Skin epidermis (tissue), 12 donors: ENCODE measurements at regions not wholly inside any gene's neighbourhood (a gene's known extent, or its start where the extent isn't known, plus 50 kb on each side); places are given as distances from the start of the nearest gene placed in this dataset.

ENCODE experiments used
- H3K27ac ChIP-seq, 21 experiments: fragments of 200-600 bp; sonication (generic) in 11 of 21; one replicate each; pipeline ENCODE4 v1.5.0; 2020; ENCODE audit warnings: mild to moderate bottlenecking in 3 of 21, inconsistent platforms in 2 of 21, moderate library complexity in 2 of 21
- H3K4me3 ChIP-seq, 7 experiments: fragments of 200-600 bp; sonication (generic) in 2 of 7; one replicate each; pipeline ENCODE4 v1.5.0; 2020; ENCODE audit warnings: inconsistent platforms in 2 of 7, mild to moderate bottlenecking in 2 of 7, moderate library complexity in 1 of 7

- H3K27ac ChIP-seq, result no peak overlapping the region
- no peak overlapping the region for H3K4me3 ChIP-seq
These were observed 145.1 kb downstream of the ASB1 start for GRCh38 chr2:238571661-238572372.

DNA sequence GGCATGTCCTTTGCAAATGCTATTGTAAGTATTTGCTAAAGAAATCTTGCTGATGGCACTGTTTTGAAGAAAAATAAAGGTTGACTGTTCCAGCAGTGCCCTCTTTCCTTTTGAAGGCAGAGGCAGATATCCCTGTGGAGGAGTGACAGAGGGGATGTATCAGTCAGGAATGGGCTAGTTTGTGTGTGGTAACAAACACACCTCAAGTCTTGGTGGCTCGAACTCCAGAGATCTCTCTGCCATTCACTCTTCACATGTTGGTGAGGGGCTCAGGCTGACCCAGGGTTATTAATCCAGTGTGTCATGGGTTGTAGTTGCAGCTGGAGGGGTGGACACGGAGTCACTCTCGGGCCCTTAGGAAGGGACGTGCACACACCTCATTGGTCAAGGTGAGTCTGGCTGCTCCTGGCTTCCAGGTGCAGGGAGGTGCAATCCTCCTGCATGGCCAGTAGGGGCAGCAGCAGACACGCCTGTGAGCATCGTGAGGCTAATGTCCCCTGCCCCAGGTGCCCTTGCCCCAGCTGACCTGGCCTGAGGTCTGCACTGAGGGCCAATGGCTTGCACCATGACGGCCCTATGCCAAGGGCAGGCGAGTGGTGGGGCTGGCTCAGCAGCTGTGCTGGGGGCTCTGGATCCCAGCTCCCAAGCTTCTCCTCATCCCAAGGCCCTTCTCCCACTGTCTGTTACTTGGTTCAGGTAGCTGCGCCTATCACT lies 146.5 kb downstream of the ASB1 start:
- Histone ChIP-seq H3K27ac (no peak overlapping the region), H3K4me3 (no peak overlapping the region)

GRCh38 chr2:238573916-238574315 lies 147.2 kb downstream of the ASB1 start:
- H3K27ac ChIP-seq, result no peak overlapping the region
- H3K4me3 ChIP-seq, result no peak overlapping the region

DNA sequence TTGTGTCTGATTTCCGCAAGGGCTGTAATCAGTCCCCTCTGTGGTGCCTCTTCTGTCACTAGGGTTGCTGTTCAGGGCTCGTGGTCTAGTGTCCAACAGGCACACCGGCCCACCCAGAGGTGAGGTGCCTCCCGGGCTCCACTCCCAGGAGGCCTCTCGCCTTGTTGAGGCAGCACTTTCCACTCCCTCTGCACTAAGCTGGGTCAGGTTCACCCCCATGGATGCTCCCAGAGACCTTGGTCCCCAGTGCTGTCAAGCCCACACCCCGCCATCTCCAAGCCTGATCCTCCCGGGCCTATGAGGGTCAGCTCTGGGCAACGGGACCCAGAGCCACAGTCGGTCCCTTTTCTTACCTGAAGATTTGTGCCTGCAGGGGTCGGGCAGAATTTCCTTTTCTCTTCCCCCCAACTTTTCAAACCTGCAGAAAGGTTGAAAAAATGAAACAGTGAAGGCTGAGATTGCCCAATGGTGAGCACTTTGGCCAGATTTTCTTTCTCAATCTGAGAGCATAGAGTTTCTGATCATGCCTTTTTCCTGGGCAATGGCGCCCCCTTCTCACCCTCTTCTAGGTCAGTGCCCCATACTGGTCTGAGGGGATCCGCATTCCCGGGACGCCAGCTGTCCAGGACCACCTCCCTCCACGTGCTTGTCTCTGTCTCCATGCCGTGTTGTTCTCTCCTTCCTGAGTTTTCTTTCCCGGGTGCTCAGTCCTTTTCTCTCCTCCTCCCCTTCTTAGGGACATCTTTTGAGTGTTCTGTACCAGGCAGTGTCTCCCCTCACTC lies 148.0 kb downstream of the ASB1 start:
- no peak overlapping the region for H3K4me3 ChIP-seq
- no peak overlapping the region for H3K27ac ChIP-seq

- H3K4me3 ChIP-seq, result no peak overlapping the region
- no peak overlapping the region for H3K27ac ChIP-seq
These were observed 149.9 kb downstream of the ASB1 start for GRCh38 chr2:238576674-238577073.

GRCh38 chr2:238578256-238578655 lies 151.5 kb downstream of the ASB1 start:
- H3K27ac ChIP-seq, result no peak overlapping the region
- no peak overlapping the region for H3K4me3 ChIP-seq

DNA sequence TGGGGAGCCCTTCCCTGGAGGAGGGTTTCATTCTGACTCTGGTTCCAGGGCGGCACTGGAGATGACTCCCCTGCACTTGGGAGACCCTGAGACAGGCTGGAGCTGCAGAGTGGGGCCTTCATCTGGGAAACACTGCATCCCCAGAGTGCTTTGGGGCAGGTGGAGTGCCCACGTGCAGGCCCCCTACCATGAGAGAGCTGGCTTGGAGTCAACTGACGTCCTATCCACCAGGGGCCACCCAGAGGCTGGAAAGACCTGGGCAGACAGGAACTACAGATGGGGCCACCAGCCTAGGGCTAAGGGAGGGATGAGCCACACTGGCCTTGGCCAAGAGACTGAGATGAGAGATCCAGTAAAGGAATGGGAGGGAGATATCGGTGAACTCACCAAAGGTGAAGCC lies 153.8 kb downstream of the ASB1 start:
- Histone ChIP-seq H3K4me3 (no peak overlapping the region), H3K27ac (no peak overlapping the region)

DNA sequence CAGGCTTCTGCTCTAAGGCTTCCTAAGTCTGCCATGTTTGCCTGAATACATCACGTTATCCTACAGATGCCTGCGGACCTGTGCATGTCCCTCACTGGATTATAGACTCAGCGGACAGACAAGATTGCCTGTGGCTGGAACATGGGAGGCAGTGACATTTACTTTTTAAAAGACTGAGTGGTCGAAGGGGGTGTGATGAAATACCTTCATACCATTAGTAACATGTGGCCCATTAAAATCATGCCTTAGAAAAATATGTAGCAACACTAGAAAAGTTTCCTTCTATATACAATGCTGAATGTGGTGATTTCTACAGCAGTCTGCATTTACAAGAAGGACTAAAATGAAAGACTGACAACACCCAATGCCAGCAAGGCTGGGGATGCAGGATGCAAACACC lies 154.4 kb downstream of the ASB1 start:
- Histone ChIP-seq H3K27ac (peak overlapping the region in 2 of 21 experiments; percentile 13 to 29), H3K4me3 (no peak overlapping the region)

- H3K4me3 ChIP-seq, result no peak overlapping the region
- H3K27ac ChIP-seq, result no peak overlapping the region
These were observed 155.4 kb downstream of the ASB1 start for GRCh38 chr2:238582159-238582558.

- Histone ChIP-seq H3K4me3 (no peak overlapping the region), H3K27ac (no peak overlapping the region)
These were observed 157.9 kb downstream of the ASB1 start for GRCh38 chr2:238584617-238585016.

GRCh38 chr2:238585836-238586821 lies 159.4 kb downstream of the ASB1 start:
- peak overlapping the region in 3 of 21 experiments; percentile 14 to 34 (median 21) for H3K27ac ChIP-seq
- no peak overlapping the region for H3K4me3 ChIP-seq

DNA sequence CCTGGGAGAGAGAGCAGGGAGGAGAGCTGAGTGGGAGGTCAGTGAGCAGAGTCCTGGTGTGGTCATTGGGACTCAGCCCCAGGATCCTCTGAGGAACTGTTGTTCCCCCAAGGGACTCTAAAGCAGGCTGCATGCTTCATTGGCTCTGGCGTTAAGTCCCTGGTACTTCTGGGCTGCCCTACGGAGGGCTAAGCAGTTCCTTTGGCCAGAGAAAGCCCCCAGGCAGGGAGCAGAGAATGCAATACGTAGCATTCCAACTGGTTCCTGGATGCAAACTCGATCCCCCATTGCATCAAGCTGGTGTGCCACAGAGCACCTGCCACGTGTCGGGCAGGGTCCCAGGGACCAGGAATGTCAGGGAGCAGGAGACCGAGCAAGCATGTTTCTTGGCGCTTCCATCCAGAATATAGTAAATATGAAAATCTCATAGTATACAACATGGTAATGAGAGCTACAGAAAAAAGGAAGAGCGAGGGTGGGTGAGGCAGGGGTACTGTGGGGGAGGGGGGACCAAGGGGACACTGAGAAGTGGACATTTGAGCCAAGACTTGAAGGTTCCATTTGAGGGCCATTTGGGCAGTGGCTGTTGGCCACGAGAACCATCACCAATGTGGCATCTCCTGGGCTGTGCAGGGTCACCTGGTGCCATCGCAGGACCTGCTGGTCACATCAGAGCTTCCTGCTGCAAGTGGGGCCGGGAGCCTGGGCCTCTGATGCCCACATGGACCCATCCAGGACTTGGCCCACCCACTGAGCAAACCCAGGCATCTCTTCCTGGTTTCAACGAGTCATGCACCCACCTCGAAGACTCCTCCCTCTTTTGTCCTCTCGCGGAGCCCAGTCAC lies 160.4 kb downstream of the ASB1 start:
- peak overlapping the region in 1 of 21 experiments; percentile 21 for H3K27ac ChIP-seq
- no peak overlapping the region for H3K4me3 ChIP-seq

- no peak overlapping the region for H3K4me3 ChIP-seq
- no peak overlapping the region for H3K27ac ChIP-seq
These were observed 161.3 kb downstream of the ASB1 start for GRCh38 chr2:238587776-238588660.

DNA sequence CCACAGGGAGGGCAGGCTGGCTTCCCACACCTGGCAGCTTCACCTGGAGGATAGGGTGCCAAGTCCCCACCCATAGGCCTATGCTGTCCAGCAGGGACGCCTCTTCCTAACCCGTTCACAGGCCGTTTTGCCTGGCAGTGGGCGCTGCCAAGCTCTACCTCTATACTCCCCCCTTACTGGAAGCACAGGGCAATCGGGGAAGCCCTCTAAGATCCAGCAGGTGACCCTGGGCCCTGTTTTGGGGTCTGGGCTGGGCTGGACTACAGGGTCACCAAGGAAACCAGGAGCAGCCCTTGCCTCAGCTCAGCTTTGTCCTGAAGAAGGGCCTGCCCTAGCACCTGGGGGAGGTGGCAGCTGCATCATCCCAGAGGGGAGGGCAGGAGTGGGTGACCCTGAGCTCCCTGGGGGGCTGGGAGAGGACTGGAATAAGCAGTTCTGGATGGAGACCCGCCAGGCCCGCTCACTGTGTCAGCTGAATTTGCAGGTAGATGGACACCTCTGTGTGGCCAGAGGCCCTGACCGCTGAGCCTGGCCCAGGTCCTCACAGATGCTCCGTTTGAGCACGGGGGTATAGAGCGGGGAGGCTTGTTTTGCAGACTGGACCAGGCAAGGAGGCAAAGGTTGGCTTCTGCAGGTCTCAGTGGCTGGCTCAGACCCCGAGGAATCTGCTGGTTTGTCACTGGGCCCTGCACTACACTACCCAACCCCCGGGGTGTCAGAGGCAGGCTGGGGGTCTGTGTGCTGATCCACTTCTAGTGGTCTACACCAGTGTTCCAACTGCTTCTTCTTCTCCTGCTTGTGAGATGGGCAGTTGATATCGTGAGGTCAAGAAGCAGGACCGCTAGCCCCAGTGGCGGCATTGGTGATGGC lies 163.1 kb downstream of the ASB1 start:
- Histone ChIP-seq H3K27ac (no peak overlapping the region), H3K4me3 (no peak overlapping the region)

DNA sequence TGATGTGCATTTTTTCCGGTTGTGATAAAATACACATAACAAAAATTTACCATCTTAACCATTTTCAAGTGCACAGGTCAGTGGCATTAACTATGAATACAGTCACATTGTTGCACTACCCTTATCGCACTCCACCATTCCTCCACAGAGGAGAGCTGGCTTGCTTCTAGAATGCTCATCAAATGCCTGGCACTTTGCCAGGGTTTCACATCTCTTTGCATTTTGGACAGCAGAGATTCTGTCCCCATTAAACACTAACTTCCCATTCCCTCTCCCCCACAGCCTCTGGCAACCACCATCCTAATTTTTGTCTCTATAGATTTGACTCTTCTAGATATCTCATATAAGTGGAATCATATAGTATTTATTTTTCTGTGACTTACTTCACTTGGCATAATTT lies 165.0 kb downstream of the ASB1 start:
- Histone ChIP-seq H3K4me3 (no peak overlapping the region), H3K27ac (no peak overlapping the region)

- Histone ChIP-seq H3K27ac (no peak overlapping the region), H3K4me3 (no peak overlapping the region)
These were observed 166.5 kb downstream of the ASB1 start for GRCh38 chr2:238593236-238593635.

GRCh38 chr2:238593678-238594077 lies 167.0 kb downstream of the ASB1 start:
- no peak overlapping the region for H3K27ac ChIP-seq
- no peak overlapping the region for H3K4me3 ChIP-seq
